Stimulated activated CD4-positive, alpha-beta T cell treated with anti-CD3 and anti-CD28 coated beads, Interleukin-1b, Interleukin-23, amount 100 ng/mL, for 48 hours (primary cell): ENCODE measurements at regions not wholly inside any gene's neighbourhood (a gene's known extent, or its start where the extent isn't known, plus 50 kb on each side); places are given as distances from the start of the nearest gene placed in this dataset.

Experiments used
- DNase-seq: peaks from one replicate; pipeline ENCODE4 v3.0.0-alpha.2; 2020

- no peak for DNase-seq
These were observed 167.1 kb downstream of the SNX19 start for GRCh38 chr11:130749216-130749615.

GRCh38 chr11:130760515-130761125 lies 155.7 kb downstream of the SNX19 start:
- DNase-seq = no peak

DNA sequence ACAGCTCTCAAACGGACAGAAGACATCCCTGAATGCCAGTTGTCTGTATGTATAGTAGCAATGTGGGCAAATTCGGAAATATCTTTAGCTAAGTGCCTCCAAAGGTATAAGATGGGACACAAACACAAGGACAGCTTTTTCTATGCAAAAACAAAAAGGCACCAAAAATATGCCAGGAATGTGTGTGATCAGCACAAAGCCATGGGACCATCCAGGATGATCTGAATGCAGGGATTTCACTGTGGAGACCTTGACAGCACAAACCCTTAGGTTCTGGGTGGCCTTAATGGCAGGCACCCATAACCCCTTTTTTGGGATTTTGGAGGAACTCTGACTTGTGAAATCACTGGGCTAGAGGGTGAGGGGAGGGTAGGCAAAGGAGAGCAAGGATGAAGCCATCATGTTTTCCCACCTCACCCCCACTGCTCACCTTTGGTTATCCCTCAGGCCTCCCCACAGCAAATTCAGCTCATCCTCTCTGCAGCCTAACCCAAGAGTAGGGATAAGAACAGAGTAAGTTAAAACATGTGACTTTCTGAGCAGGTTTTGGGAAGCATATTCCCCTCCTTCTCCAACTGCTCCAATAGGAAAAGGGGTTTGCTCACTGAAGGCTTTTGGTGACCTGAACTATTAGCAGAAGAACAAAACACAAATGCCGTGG lies 154.6 kb downstream of the SNX19 start:
- no peak for DNase-seq

GRCh38 chr11:130762638-130763037 lies 153.6 kb downstream of the SNX19 start:
- DNase-seq = no peak

- DNase-seq = no peak
These were observed 152.9 kb downstream of the SNX19 start for GRCh38 chr11:130763087-130763980.

- no peak for DNase-seq
These were observed 150.9 kb downstream of the SNX19 start for GRCh38 chr11:130765406-130765805.

DNA sequence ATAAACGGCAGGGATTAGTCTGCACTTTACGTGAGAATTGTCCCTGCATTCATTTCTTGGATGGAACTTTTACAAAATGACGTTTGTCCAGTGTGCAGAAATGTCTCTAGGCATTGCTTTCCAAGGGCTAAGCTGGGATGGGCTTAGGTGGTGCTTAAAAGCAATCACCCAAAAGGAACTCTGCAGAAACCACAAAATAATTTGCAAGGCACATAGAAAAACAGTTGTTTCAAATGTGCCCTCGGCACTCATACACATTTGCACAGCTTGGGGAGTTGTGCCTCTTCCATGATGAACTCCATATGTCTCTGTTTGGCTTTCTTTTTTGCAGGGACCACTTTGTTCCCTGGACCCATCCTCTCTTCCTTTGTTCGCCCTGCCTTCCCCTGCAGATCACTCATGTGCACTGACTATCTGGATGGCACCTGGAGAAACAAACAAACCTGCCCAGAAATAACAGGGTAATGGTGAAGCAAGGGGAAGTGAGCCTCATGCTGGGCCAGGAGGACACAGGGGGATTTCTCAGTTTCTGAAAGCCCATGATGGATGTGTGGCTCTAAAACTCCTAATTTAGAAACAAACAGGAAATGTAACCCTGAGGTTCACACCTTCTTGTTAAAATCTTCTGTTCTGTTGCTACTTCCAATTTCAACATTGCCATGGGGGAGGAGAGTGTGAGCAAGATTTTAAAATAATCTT lies 150.2 kb downstream of the SNX19 start:
- DNase-seq = no peak

DNA sequence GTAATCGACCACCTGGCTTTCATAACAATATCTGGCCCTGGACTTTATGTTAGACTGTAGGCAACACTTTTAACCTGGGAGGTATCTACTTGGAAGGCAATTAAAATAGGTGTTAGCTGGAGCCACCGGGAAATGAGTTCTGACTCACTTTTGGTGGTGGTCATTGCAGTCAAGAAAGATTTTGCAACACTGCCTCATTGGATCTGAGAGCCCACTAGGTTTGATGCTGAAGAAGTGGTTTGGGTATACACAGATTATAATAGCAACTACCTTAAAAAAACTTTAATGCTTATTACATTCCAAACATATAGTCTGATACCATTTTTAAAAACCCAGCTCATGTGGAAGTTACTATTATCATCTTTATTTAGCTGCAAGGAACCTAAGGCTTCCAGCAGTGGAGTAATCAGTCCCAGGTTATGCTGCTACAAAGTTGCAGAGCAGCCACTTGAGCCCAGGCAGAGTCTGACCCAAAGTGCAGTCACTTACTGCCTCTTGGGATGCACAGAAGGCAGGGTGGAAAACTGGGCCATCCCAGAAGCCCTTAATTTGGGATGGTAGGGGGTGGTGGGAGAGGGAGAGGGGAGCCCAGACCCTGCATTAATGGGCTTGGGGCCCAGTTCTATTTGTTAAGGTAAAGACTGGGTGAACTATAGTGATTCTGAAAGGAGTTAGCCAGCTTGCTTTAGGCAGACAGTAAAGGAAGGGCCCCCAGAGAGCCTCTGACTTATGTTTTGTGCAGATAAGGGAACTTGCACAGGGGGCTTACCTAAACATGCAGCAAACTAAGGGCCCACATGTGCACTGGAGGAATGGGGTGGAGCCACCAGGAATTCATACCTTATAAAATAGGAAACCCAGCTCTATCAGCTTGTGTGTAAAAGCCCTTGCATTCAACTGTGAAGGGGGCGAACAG lies 149.4 kb downstream of the SNX19 start:
- no peak for DNase-seq

GRCh38 chr11:130769782-130770535 lies 146.3 kb downstream of the SNX19 start:
- no peak for DNase-seq

GRCh38 chr11:130771708-130772107 lies 144.6 kb downstream of the SNX19 start:
- DNase-seq = no peak

GRCh38 chr11:130772266-130773227 lies 143.7 kb downstream of the SNX19 start:
- DNase-seq = no peak

DNA sequence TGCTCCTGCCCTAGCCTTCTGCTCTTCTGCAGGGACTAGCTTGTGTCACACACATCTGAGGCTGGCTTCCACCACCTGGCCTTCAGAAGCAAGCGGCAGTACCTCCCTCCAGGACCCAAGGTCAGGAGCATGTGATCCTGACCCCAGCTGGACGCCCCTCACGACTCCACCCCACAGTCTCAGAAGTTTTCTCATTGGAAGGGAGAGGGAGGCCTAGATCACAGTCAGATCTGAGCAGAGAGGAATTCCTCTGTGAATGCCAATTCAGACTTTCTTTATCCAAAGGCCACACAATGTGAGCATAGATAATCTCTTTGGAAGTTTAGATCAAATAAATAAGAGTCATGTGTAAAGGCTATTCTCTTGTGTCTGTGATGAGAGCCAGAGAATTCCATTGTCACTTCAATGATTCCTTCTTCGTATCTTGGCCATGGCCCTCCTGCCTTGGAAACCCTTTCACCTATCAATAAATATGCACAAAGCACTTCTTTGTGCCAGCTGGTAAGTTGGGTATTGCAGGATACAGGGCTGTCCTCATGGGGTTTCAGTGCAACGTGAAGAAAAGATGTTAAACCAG lies 142.9 kb downstream of the SNX19 start:
- no peak for DNase-seq

DNA sequence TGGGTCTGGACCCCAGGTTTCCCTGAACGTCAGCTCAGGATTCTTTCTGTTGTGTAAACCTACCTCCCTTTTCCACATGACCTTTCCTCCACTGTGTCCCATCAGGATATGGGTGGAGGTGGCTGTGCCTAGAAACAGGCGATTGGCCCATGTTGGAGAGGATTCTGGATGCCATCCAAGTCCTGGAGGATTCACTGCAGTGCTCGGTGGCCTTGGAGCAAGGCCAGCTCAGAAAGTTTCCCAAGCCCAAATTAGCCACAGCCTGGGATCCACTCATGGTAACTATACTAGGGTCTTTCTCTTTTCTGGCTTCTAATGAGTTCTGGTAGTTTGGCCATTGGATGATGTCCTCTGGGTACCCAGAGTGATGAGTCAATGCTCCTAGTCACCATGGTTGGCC lies 141.6 kb downstream of the SNX19 start:
- no peak for DNase-seq

GRCh38 chr11:130775306-130776060 lies 140.8 kb downstream of the SNX19 start:
- no peak for DNase-seq

- DNase-seq = no peak
These were observed 140.2 kb downstream of the SNX19 start for GRCh38 chr11:130776061-130776419.

- no peak for DNase-seq
These were observed 138.3 kb downstream of the SNX19 start for GRCh38 chr11:130778026-130778425.

- no peak for DNase-seq
These were observed 137.6 kb downstream of the SNX19 start for GRCh38 chr11:130778705-130779104.

DNA sequence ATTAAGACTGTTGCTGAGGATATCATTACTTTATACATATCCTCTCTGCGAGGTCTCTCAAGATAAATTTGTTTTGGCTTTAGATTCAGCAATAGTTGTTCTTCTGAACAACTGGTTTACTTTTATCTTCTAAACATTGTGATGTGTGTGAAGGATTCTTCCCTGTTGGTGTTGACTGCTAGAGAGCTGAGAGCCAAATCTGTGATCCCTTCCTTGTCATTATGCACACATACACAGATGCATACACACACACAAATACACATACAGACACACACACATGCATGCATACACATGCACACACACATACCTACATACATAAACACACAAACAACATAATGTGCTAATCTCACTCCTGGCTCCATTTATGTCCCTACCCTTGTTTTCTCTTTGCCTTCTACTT lies 137.0 kb downstream of the SNX19 start:
- no peak for DNase-seq

DNA sequence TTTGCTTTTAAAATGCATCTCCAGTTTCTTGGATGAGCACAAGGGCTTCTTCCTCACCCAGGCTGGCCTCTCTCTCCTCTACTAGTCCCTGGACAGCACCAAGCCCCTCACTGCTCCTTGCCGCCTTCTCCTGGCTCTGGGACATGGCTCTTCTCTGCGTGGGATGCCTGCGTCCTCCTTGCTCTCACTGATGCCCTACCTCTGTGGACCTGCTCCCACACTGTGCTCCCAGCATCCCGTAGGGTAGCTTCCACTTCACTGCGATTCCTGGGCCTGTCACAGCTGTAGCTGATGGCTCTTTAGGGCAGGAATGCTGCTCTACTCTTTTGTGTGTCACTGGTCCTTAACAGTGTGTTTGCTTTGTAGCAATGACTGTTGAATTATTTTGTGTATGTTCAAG lies 136.3 kb downstream of the SNX19 start:
- DNase-seq = no peak
